HepG2 (cell line): ENCODE measurements at regions not wholly inside any gene's neighbourhood (a gene's known extent, or its start where the extent isn't known, plus 50 kb on each side); places are given as distances from the start of the nearest gene placed in this dataset.

Experiments used
- ASH2L ChIP-seq: fragments of 300-600, 200-600 bp; sonication (generic); IDR thresholded peaks from 2 replicates; pipeline ENCODE4 v1.7.0; 2017; ENCODE audit warnings: low read depth, mild to moderate bottlenecking, moderate library complexity, mixed read lengths, low read length; ENCODE audit not compliant: insufficient read length
- TF ChIP-seq, protein P1 (sequence below): sonication (generic); formaldehyde crosslinking; IDR thresholded peaks from 2 replicates; pipeline ENCODE4 v1.4.0; 2020; ENCODE audit warnings: missing genetic modification reagents
- TF ChIP-seq, protein P2 (sequence below), 2 experiments: fragments of 450-650 bp in 1 of 2; sonication (generic) in 1 of 2; formaldehyde crosslinking in 1 of 2; IDR thresholded peaks; 2 replicates each; pipeline versions ENCODE4 v1.6.1 to v1.8.0; 2016 to 2022; ENCODE audit warnings: antibody characterized with exemption in 1 of 2, mild to moderate bottlenecking in 1 of 2, missing genetic modification reagents in 1 of 2

DNA sequence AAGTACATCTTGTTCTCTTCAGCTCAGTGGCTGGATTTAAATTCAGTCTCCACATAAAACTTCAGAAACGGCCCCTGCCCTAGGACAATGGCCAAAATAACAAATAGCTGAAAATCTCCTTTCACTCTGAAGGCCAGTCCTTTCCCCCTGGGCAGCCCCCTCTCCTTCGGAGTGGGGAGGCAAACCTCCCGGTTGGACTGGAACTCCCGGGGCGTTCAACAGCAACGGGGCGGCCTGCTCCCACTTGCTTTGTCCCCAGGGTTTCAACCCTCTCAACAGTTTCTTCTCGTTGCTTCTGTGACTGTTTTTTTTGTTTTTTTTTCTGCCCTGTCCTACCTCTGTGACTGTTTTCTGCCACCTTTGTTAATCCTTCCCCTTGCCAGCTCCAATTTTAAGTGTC lies 102.6 kb upstream of the DUSP22 start:
- no peak for TF ChIP-seq ASH2L
- TF ChIP-seq, protein P1, sequence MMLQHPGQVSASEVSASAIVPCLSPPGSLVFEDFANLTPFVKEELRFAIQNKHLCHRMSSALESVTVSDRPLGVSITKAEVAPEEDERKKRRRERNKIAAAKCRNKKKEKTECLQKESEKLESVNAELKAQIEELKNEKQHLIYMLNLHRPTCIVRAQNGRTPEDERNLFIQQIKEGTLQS = no peak
- TF ChIP-seq, protein P2, sequence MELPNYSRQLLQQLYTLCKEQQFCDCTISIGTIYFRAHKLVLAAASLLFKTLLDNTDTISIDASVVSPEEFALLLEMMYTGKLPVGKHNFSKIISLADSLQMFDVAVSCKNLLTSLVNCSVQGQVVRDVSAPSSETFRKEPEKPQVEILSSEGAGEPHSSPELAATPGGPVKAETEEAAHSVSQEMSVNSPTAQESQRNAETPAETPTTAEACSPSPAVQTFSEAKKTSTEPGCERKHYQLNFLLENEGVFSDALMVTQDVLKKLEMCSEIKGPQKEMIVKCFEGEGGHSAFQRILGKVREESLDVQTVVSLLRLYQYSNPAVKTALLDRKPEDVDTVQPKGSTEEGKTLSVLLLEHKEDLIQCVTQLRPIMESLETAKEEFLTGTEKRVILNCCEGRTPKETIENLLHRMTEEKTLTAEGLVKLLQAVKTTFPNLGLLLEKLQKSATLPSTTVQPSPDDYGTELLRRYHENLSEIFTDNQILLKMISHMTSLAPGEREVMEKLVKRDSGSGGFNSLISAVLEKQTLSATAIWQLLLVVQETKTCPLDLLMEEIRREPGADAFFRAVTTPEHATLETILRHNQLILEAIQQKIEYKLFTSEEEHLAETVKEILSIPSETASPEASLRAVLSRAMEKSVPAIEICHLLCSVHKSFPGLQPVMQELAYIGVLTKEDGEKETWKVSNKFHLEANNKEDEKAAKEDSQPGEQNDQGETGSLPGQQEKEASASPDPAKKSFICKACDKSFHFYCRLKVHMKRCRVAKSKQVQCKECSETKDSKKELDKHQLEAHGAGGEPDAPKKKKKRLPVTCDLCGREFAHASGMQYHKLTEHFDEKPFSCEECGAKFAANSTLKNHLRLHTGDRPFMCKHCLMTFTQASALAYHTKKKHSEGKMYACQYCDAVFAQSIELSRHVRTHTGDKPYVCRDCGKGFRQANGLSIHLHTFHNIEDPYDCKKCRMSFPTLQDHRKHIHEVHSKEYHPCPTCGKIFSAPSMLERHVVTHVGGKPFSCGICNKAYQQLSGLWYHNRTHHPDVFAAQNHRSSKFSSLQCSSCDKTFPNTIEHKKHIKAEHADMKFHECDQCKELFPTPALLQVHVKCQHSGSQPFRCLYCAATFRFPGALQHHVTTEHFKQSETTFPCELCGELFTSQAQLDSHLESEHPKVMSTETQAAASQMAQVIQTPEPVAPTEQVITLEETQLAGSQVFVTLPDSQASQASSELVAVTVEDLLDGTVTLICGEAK (IDR thresholded peaks at IDR 0.05) = no peak
- TF ChIP-seq, protein P2 (CRISPR knock-in tag; IDR thresholded peaks at IDR 0.05) = no peak
